ENCODE measurements at regions not wholly inside any gene's neighbourhood (a gene's known extent, or its start where the extent isn't known, plus 50 kb on each side); places are given as distances from the start of the nearest gene placed in this dataset.

DNA sequence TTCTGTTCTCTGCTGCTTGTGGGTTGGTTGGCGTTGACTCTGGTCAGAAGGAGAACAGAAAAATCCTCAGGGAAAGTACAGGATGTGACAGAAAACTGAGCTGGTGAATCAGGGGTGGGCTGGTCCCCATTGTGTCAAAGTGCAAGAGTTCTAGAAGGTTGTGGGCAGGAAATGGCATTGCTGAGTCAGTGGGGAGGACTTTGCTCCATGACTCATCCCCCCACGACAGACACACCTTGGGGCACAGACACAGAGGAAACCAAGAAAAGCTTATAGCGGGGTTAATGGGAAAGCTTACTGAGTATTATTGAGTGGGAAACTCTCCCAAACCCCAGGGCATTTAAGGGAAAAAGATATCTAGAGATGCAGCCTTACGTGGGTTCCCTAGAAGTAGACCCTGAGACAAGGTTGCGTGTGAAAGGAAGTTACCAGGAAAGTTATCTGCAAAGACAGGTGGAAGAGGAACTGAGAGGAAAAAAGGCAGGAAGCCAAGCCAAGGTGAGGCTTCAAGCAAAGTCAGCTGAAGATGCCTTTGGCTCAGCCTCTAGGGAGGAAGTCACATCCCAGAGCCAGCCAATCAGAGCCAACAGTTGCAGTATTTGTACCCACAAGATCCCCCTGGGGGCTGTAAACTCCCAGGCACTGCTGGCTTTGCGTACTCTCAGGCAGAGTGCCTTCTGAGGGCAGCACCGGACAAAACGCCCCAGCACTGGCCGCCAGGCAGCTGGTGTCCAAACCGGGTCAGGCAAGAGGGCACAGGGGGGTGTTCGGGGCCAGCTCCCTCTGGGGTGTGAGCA is 86.4 kb downstream of the FOXL1 start:
- no peak for DNase-seq

DNA sequence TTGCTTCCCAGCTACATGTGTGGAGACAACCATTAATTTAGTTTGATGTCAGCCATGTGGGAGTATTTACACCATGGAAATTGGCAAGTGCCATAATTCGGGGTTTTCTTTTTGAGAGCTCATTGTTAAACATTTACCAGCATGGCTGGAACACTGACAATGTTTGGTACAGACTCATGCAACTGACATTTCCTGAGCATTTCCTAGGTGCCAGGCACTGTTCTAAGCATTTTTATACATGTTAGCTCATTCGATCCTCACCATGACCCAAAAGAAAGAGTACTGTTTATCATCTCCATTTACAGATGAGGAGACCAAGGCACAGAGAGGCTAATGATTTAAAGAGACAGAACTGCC is 86.9 kb downstream of the FOXL1 start:
- DNase-seq, result no peak

DNA sequence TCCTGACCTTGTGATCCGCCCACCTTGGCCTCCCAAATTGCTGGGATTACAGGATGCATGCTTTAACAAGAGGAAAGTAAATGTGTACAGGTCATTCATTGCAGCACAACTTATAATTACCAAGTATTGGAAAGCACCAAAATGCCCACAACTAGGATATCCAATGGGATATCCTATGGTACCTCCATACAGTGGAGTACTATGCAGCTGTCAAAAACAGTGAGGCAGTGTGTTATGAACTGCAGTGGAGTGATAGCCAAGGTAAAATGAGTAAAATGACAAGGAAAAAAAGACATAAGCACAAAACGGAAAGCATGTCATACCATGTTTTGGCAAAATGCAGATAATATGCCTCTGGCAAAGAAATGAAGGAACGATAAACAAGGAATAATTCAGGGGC is 87.6 kb downstream of the FOXL1 start:
- DNase-seq, result no peak

DNA sequence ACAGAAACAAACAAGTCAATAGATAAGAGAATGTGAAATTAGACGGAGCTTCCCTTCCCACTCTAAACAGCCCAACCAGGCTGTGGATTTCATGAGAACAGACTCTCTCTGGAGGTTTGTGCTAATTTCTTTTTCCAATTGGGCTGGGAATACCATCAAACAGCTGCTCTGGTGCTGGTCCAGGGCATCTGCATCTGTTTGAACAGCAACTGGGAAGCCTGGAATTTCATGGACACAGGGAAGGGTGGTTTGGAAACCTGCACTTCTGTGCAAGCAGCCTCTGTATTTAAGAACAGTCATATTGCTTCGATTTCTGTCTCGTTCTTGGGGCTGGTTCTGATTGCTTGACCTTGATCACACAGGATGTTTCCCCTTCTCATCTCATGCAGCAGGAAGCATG is 88.7 kb downstream of the FOXL1 start:
- DNase-seq, result no peak

DNA sequence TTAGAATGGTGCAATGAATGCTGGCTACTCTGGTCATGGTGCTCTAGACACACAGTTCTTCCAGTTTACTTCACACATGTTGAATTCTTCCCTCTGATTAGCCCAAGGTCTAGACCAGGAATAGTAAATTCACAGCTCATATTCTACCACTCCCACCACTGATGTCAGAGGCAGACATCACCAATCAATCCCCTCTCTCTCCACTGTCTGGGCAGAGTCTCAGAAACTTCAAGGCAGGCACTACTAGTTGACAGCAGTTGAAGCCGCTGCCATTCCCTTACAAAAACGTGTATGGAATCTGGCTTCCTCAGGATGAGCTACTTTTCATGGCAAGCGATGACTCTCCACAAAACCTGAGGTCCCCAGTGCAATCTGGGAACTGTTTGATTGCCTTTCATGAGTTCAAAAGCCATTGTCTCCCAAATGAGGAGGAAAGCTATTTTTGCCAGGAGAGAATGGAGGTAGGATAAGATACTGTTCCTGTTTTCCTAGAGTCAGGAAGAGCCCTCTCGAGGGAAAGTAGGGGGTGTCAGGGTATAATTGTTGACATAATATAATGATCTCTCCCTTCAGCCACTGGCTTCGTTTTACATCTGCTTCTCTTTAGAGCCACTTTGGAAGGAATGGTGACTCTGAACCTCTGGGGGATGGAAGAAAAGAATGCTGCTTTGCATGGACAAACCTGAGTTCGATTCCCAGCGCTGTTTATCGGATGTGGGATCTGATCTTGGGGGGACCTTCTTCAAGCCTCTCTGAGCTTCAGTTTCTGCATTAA is 90.0 kb downstream of the FOXL1 start:
- no peak for DNase-seq

DNA sequence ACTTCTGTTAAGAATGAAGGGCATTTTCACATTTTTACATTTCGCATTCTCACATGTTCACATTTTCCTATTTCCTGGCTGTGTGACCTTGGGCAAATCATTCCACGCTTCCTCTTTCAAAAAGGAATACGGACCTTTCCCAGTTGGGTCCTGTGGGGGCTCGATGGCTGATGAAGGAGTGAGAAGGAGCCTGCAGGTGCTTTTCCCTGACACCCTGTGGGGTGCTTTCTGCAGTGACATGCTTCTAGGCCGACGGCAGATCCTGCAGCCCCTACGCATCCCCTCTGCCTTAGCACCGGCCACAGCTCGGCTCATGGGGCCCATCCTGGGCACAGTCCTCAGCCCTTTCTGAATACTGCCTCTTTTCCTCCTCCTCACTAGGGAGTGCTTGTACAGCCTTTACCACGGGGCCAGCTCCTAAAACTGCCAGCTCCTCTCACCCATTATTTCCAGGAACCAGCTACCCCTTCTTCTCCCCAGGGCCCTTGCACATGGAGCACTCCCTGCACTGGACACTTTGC is 91.0 kb downstream of the FOXL1 start:
- no peak for DNase-seq

DNA sequence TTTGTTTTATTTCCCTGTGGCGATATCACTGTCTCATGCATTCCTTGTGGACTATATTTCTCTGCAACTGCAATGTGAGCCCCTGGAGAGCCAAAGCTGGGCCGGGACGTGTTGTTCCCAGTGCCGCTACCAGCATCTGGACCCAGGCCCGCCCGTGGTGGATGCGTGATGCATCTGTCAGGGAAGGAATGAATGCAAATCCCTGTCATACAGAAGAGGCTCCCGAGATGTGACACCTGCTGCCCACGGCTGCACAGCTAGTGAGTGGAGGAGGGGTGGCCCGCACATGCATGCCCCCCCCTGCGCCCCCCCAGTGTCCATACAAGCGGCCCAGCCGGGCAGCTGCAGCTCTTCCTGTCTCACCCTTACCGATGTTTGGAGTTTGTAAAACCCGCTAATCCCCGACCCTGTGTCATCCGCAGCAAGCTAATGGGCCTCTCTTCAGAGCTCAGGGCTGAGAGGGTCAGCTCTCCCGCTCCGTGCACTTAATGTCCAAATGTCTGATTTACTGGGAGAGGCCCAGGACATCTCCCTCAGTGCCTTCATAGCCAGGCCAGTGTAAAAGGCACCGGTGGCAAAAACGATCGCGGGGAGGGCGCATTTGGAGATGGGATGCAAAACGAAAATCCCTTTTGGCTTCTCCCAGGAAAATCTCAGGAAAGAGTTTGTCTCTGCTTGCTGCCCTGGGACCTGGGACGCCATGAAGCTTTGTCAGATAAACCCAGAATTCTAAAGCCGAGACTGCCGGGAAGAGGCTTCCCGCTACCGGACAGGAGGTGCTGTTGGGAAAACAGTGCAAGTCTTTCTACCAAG is 91.8 kb downstream of the FOXL1 start:
- DNase-seq, result no peak

DNA sequence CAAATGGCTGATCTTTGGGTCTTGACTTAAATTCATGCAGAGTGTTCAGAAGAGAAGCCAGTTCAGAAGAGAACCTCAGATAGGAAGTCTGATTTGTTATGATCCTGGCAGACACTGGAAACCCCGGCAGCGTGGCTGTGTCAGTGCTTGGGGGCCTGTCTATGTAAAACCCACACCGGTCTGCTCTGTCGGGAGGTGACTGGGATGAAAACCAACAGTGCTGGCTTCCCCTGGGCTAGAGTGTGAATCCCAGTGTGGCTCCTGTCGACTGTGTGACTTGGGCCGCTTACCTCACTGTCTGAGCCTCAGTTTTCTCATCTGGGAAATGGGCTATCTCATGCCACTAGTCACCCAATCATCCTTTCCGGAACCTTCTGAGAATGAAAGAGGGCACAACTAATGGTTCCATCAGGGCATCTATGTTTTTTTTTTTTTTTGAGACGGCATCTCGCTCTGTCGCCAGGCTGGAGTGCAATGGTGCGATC is 92.4 kb downstream of the FOXL1 start:
- no peak for DNase-seq

DNA sequence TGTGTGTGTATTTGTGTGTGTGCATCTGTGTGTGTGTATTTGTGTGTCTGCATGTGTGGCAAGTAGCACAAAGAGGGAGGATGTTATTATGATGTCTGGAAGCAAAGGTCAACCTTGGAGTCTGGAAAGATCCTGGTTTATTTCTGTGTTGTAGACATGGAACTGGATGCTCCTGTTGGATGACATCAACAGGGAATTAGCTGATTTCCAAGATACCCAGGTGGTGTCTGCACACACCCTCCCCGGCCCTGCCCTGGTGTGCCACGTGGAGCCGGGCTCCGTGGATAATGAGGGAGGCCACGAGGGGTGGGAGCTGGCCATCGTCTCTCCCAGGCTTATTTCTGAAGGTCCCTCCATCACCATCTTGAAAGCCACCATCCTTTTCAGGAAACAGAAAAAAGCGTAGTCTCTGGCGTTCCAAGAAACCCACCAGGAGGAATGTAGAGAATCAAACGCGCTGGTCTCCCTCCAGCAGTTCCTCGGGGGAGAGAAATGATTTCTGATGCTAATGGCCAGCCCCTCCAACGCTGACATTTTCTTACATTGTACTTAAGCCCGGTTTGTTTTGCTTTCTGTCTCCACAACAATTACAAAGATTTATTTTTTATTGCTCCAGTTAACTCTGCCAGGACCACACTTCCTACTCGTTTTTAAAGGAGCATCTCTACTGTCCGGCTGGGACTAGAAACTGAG is 93.3 kb downstream of the FOXL1 start:
- DNase-seq, result peak; percentile 68

DNA sequence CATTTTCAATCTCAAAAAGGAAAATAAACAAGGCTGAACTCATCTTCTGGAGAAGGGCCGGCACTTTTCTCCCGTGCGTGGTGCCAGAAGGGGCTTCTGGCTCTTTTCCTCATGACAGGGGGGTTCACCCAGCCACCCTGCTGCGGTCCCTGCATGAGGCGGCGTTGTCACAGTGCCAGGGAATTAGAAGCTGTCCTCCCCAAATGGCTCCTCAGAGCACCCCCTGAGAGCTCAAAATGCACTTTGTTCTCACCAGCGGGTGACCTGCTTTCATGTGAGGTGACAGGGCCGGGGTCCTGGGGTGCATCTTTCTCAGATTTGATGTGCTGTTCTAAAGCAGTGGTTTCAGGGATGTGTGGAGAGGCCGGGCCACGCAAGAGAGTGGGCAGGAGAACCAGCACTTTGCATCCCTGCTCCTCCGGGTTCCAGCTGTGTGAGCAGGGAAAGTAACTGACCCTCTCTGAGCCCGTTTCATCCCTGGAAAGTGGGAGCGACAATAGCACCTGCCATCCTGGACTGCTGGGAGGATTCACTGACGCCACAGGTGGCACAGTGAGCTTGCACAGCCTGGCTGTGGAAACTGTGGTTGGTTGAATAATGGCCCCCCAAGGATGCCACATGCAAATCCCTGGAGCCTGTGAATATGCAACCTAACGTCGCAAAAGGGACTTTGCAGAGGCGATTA is 94.0 kb downstream of the FOXL1 start:
- no peak for DNase-seq

DNA sequence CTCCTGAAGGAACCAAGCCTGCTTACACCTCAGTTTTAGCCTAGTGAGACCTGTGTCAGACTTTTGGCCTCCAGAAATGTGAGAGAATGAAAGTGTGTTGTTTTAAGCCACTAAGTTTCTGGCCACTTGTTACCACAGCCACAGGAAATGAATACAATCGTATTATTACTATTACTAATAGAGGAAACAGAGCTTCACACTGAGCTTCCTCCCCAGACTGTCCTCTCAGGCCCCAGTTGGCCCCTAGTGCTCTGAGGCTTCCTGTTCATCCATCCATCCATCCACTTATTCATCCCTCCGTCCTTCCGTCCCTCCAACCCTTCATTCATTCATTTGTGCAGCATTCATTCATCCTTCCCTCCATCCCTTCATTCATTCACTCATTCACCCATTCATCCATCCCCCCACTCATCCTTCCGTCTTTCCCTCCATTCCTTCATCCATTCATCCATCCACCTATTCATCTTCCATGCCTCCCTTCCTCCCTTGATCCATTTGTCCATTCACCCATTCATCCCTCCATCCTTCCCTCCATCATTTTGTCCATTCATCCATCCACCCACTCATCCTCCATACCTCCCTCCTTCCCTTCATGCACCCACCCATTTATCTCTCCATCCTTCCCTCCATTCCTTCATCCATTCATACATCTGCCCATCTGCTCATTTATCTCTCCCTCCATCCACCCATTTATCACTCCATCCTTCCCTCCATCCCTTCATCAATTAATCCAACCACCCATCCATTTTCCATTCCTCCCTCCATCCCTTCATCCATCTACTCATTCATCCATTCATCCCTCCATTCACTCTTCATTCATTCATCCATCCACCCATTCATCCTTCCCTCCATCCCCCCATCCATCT is 95.0 kb downstream of the FOXL1 start:
- no peak for DNase-seq

DNA sequence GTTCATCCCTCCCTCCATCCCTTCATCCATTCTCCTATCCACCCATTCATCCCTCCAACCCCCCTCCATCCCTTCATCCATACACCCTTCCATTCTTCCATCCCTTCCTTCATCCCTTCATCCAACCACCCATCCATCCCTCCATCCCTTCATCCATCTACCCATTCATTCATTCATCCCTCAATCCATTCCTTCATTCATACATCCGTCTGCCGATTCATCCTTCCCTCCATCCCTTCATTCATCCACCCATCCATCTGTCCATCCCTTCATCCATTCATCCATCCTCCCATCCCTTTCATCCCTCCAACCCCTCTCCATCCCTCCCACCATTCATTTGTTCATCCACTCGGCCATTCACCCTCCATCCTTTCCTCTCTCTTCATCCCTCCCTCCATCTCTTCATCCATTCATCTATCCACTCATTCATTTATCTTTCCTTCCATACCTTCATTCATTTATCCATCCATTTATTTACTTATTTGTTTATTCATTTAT is 95.7 kb downstream of the FOXL1 start:
- no peak for DNase-seq

DNA sequence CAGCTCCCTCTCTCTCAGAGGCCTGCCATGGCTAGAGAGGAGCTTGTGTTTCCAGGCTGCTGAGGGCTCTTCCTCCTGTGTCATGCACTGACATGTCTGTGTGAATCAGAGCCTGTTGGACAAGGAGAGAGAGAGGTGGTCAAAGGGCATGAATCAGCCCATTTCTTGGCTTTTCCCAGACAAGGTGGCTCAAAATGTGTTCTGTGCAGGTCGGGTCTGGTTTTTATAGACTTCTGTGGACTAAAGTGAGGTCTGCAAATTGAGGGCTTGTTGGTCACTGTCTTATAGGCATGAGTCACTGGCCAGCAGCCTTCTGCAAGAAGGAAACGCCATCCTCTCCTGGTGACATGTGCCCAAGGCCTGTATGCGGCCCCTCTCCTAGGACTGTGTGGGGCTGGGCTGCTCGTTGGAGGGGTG is 97.9 kb downstream of the FOXL1 start:
- no peak for DNase-seq

DNA sequence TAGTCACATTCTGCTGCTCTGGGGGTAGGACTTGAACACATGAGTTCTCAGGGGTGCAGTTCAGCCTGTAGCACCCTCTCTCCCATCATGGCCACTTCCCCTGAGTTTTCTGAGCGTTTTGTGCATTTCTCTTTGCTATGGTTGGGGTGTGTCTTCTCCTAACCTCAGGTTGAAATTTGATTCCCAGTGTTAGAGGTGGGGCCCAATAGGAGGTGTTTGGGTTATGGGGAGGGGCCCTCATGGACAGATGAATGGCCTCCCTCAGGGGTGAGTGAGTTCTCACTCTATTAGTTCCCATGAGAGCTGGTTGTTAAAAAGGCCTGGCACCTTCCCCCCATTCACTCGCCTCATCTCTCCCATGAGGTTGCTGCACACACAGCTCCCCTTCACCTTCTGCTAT is 101.1 kb downstream of the FOXL1 start:
- no peak for DNase-seq

DNA sequence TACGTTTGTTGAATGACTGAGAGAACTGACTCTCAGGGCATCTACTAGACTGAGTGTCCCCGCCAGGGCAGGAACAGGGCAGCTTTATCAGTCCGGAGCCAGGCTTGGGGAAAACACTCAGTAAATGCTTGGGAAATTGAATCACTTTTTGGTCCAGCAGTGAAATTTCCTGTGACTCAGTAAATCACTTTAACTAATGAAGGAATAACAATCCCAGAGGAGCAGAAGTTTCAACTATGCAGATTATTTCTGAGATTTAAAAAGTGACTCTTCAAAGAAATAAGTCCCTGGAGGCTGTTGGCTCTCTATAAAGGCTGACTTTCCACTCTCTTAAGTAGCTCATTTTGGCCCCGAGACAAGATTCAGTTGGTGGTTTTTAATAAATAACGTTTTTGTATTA is 101.8 kb downstream of the FOXL1 start:
- no peak for DNase-seq

DNA sequence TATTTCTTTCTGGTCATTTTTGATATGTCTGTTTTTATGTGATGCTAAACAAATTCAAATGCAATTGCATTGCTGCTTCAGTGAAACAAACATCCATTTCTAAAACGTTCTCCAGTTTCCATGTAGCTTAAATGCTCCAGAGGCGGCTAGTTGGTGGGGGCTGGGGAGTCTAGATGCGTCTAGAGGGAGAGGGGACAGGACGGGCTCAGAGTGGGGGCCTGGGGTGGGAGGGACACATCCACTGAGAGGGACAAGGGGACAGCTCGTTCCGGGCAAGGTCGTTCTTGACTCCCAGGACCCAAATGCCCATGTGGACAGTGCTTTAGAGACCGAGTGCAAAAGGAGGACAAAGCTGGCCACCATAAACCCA is 102.3 kb downstream of the FOXL1 start:
- DNase-seq, result no peak

DNA sequence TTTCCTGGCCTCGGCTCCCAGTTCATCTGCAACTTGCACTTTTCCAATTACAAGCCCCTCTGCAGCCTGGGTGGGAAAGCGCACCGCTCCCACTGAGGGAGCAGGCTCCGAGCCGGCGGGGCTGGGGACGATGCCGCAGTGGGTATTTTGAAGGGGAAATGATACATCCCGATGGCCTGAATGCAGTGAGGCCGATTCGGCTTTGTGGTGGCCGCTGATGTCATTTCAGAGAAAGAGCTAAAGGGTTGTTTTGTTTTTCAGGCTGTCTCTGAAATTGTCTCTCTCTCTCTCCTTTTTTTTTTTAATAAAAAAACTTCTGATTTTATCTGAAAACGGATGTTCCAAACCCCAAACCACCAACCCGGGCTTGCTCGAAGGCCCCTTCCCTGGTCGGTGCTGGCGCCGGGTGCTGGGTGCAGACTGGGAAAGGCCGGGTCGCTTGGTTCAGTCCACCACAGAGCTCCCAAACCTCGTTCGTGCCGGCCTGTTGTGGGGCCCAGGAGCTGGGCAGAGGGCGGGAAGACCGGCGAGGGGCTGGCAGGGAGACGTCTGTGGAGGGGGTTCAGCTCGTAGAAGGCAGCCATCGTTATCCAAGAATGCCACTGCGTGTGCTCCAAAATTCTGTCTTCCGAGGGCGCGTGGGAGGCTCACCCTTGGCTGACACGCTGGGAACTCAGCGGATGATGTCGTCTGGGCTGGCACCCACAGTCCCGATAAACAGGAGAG is 102.8 kb downstream of the FOXL1 start:
- DNase-seq, result no peak

DNA sequence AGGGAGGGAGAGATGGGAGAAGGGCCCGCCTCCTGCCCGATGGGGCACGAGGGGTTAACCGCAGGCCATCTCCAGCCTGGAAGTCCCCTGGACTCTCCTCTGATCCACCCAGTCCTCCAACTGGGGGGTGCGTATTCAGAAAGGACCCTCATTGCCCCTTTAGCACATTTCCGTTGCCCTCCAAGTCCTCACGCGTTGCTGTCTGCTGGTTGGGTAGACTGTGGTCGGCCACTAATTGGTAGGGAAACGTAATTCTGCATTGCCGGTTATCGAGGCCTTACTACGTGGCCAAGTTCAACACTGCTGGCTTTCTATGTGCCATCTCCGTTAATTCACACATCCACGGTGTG is 103.4 kb downstream of the FOXL1 start:
- DNase-seq, result no peak

DNA sequence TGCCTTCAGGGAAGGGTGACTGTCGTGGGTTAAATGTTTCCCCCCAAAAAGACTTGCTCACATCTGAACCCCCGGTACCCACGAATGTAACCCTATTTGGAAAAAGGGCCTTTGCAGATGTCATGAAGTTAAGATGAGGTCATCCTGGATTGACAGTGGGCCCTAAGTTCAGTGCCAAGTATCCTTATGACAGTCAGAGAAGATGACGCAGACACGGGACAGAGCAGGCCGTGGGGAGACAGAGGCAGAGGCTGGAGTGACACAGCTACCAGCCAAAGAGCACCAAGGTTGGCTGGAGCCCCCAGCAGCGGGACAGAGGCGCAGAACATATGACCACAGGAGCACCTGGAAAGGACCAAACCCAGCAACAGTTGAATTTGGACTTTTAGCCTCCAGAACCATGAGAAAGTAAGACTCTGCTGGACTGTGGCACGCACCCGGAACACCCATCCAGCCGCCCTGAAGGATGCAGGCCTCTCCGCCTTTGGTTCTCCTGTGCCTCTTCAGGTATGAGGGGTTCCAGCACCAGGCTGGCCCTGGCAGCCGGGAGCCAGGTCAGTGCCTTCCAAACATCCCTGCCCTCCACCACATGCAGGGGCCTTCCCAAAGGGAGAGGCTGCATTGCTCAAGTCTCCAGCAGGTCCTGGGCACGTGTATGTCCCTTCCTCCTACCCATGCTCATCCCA is 104.0 kb downstream of the FOXL1 start:
- no peak for DNase-seq
